ENCODE measurements at regions not wholly inside any gene's neighbourhood (a gene's known extent, or its start where the extent isn't known, plus 50 kb on each side); places are given as distances from the start of the nearest gene placed in this dataset.

- Histone ChIP-seq H3K4me1 (ENCODE audit: control insufficient read depth, insufficient read depth, low read length) (no peaks in the 10 kb centered on the region), H3K4me2 (ENCODE audit: control insufficient read depth, insufficient read depth) (no peak overlapping the region), H3K79me2 (ENCODE audit: control insufficient read depth, insufficient read depth, low read length) (no peaks in the 10 kb centered on the region), H3K36me3 (ENCODE audit: control insufficient read depth in 2 of 2, insufficient read depth in 2 of 2, low read length in 1 of 2) (no peaks in the 10 kb centered on the region), H3K27ac (ENCODE audit: control insufficient read depth, insufficient read depth) (no peak overlapping the region), H2AFZ (ENCODE audit: control insufficient read depth, low read depth, low read length) (no peak overlapping the region), H3K27me3 (replicated peaks in 1 of 2; ENCODE audit: control insufficient read depth in 2 of 2, insufficient read depth in 2 of 2, low read length in 1 of 2) (no peaks in the 10 kb centered on the region), H4K20me1 (ENCODE audit: control insufficient read depth, insufficient read depth) (no peaks in the 10 kb centered on the region), H3K9me3 (replicated peaks; ENCODE audit: control insufficient read depth, insufficient read depth, low read length) (no peaks in the 10 kb centered on the region), H3K9ac (ENCODE audit: control insufficient read depth, insufficient read depth, low read length) (no peak overlapping the region), H3K4me3 (no peak overlapping the region)
- TF ChIP-seq RBBP5 (conservative IDR thresholded peaks at IDR 0.05): no peak
- TF ChIP-seq MEF2B (IDR thresholded peaks at IDR 0.05; ENCODE audit: partially characterized antibody, poor library complexity, severe bottlenecking): no peak
- TF ChIP-seq TAF1 (IDR thresholded peaks at IDR 0.05; ENCODE audit: borderline replicate concordance, low read depth, low read length): no peak
- no peak for TF ChIP-seq SIX5 (IDR thresholded peaks at IDR 0.05; ENCODE audit: low read depth, low read length, severe bottlenecking)
- no peak for TF ChIP-seq BRCA1 (IDR thresholded peaks at IDR 0.05; ENCODE audit: low read depth, low read length)
- no peak for TF ChIP-seq ASH2L (IDR thresholded peaks at IDR 0.05; ENCODE audit: borderline replicate concordance, low read depth)
- TF ChIP-seq STAT1 (conservative IDR thresholded peaks at IDR 0.05): no peak
- no peak for TF ChIP-seq NR2C2 (IDR thresholded peaks at IDR 0.05; ENCODE audit: borderline replicate concordance, control insufficient read depth, insufficient read length, low read depth)
- no peak for TF ChIP-seq ZBTB33 (IDR thresholded peaks at IDR 0.05)
- no peak for TF ChIP-seq PBX3 (IDR thresholded peaks at IDR 0.05; ENCODE audit: insufficient replicate concordance, low read depth, low read length)
- no peak for TF ChIP-seq SUPT20H (IDR thresholded peaks at IDR 0.05; ENCODE audit: borderline replicate concordance, control insufficient read depth, low read depth, low read length)
- TF ChIP-seq POU2F2 (IDR thresholded peaks at IDR 0.05; ENCODE audit: borderline replicate concordance, low read depth, low read length): no peak
- DNase-seq (ENCODE audit: low read depth, low spot score) (no peak), FAIRE-seq (no peak), ATAC-seq (no peak)
- RAD21 ChIA-PET (ENCODE audit: unreplicated experiment): no interaction called here
- WGBS (ENCODE audit: insufficient coverage, insufficient replicate concordance, low lambda C conversion rate, missing lambda C conversion rate): 10% methylated on average over 3 of the region's 3 CpGs
- intact Hi-C loops (cut with micrococcal nuclease; ENCODE audit: unreplicated experiment): no loop called here
- POLR2A ChIA-PET: no interaction called here
- in situ Hi-C loops (cut with MboI): no loop called here
- no TSS peak for BruUV-seq (replicated peaks)
- CTCF ChIA-PET: no interaction called here
- SMC1A ChIA-PET (ENCODE audit: uncharacterized antibody, unreplicated experiment): interaction anchor here (1.0 kb wide), 1 partner anchor 9 kb away, joined by 3 read pairs; no protein-coding TSS in a partner anchor
Observed at GRCh38 chr12:126108247-126108646, 1043.0 kb downstream of the AACS start.
